ENCODE measurements at regions not wholly inside any gene's neighbourhood (a gene's known extent, or its start where the extent isn't known, plus 50 kb on each side); places are given as distances from the start of the nearest gene placed in this dataset.
"Not testable (repeated sequence)": the region's sequence is repeated elsewhere in the genome, so short reads cannot be mapped to it uniquely, and the experiment has no call there.

DNA sequence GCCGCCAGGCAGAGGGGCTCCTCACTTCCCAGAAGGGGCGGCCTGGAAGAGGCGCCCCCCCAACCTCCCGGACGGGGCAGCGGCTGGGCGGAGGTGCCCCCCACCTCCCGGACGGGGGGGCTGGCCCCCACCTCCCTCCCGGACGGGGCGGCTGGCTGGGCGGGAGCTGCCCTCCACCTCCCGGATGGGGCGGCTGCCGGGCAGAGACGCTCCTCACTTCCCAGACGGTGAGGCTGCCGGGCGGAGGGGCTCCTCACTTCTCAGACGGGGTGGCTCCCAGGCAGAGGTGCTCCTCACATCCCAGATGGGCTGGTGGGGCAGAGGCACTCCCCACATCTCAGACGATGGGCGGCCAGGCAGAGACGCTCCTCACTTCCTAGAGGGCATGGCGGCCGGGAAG is 389.7 kb upstream of the EYS start:
- H3K4me3 ChIP-seq (ENCODE audit: low read depth, low read length), result no peak overlapping the region
- DNase-seq (ENCODE audit: low read depth), result no peak
- TF ChIP-seq, protein P1, sequence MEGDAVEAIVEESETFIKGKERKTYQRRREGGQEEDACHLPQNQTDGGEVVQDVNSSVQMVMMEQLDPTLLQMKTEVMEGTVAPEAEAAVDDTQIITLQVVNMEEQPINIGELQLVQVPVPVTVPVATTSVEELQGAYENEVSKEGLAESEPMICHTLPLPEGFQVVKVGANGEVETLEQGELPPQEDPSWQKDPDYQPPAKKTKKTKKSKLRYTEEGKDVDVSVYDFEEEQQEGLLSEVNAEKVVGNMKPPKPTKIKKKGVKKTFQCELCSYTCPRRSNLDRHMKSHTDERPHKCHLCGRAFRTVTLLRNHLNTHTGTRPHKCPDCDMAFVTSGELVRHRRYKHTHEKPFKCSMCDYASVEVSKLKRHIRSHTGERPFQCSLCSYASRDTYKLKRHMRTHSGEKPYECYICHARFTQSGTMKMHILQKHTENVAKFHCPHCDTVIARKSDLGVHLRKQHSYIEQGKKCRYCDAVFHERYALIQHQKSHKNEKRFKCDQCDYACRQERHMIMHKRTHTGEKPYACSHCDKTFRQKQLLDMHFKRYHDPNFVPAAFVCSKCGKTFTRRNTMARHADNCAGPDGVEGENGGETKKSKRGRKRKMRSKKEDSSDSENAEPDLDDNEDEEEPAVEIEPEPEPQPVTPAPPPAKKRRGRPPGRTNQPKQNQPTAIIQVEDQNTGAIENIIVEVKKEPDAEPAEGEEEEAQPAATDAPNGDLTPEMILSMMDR (IDR thresholded peaks at IDR 0.05; ENCODE audit: control insufficient read depth, extremely low read depth, insufficient read depth), result no peak

DNA sequence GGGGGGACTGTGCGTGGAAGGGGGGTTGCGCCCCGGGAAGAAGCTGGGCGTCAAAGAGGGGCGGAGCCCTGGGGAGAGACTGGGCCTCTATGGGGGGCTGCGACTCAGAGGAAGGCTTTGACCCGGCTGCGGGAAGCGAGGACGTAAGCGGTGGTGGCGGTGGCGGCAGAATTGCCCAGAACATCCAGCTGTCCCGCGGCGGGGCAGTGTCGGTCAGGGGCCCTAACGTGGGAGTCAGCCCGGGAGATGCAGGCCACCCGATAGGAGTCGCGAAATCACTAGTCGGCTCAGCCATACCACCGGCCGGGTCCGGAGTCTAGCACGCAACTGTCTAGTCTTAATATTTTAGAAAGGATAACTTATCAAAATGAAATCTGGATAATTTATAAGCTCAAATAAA is 387.6 kb upstream of the EYS start:
- no peak for DNase-seq (ENCODE audit: low read depth)
- TF ChIP-seq, protein P1 (IDR thresholded peaks at IDR 0.05; ENCODE audit: control insufficient read depth, extremely low read depth, insufficient read depth), result no peak
- no peak overlapping the region for H3K4me3 ChIP-seq (ENCODE audit: low read depth, low read length)

DNA sequence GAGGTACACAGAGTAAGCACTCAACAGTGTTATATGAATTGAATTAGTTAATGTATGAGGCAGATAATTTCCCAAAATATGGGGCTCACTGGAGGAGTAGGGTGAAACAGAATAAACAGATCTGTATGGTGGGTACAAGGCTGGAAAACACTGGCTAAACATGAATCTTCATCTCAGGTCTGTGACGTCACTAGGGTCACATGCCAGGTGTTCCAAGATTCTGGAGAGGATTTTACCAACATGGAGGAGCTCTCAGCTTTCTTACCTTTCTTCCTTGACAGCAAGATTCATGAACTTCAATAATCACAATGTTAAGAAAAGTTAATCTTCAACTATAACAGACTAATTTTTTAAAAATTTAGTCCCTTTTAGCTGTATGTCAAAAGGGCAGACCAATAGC is 385.3 kb upstream of the EYS start:
- not testable (repeated sequence) for H3K4me3 ChIP-seq (ENCODE audit: low read depth, low read length); DNase-seq (ENCODE audit: low read depth)

DNA sequence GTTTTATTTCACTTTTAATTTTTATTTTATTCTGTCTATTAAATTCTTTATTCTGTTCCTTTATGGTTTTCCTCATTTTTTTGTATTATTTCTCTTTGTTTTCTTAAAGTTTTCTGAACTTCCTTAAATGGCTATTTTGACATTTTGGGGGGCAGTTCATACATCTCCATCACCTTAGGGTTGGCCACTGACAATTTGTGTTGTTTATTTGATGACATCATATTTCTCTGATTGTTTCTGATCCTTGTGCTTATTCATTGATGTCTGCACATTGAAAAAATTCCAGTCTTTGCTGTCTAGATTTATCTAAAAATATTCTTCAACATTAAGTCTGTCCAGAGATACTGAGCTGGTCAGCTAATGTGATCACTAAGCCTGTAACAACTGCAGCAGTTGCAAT is 379.5 kb upstream of the EYS start:
- DNase-seq (ENCODE audit: low read depth), result no peak
- no peak overlapping the region for H3K4me3 ChIP-seq (ENCODE audit: low read depth, low read length)
- TF ChIP-seq, protein P1 (IDR thresholded peaks at IDR 0.05; ENCODE audit: control insufficient read depth, extremely low read depth, insufficient read depth), result no peak

DNA sequence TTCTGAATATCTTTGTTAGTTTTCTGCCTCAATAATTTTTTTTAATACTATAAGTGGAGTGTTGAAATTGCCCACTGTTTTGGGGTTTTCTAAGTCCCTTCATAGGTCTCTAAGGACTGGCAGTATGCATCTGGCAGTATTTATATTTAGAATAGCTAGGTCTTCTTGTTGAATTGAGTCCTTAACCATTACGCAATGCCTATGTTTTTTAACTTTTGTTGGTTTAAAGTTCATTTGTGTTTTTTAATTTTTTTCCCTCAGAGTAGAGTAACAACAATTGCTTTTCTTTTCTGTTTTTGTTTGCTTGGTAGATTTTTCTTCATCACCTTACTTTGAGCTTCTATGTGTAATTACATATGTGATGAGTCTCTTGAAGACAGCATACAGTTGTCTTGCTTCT is 375.9 kb upstream of the EYS start:
- no peak for DNase-seq (ENCODE audit: low read depth)
- H3K4me3 ChIP-seq (ENCODE audit: low read depth, low read length), result no peak overlapping the region
- TF ChIP-seq, protein P1 (IDR thresholded peaks at IDR 0.05; ENCODE audit: control insufficient read depth, extremely low read depth, insufficient read depth), result no peak

DNA sequence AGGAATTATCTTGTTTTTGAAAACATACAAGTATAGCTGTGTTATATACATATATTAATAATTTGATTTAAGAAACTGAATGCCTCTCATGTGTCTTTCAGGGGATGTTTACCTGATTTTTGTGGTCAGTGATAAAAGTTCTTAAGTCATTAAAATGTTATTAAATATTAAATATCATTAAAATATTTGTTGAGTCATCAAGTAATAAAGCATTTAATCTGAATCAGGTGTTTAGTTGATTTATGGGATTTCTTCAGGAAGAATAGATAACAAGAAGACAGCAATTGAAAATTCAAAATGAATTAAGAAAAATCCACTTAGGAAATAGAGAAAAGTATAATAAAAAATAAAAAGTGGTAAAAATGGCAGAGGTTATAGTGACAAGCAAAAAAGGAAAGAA is 361.9 kb upstream of the EYS start:
- no peak overlapping the region for H3K4me3 ChIP-seq (ENCODE audit: low read depth, low read length)
- DNase-seq (ENCODE audit: low read depth), result no peak
- TF ChIP-seq, protein P1 (IDR thresholded peaks at IDR 0.05; ENCODE audit: control insufficient read depth, extremely low read depth, insufficient read depth), result no peak

DNA sequence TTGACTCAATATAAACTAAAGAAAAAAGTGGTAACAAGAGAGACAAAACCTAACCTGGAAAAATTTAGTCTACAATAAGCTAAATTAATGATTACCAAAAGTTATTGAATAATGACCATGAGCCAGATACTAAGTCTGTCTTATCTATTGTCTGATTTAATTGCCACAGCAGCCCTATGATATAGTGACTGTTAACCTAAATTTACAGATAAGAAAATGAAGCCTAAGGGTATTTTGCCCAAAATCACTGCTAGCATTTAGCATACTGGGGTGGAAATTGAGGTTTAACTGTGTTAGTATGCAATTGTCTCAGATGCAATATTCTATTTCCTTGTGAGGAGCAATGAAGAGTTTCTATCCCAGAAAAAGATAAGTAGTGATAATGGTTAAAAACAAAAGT is 361.0 kb upstream of the EYS start:
- no peak for DNase-seq (ENCODE audit: low read depth)
- TF ChIP-seq, protein P1 (IDR thresholded peaks at IDR 0.05; ENCODE audit: control insufficient read depth, extremely low read depth, insufficient read depth), result no peak
- no peak overlapping the region for H3K4me3 ChIP-seq (ENCODE audit: low read depth, low read length)

DNA sequence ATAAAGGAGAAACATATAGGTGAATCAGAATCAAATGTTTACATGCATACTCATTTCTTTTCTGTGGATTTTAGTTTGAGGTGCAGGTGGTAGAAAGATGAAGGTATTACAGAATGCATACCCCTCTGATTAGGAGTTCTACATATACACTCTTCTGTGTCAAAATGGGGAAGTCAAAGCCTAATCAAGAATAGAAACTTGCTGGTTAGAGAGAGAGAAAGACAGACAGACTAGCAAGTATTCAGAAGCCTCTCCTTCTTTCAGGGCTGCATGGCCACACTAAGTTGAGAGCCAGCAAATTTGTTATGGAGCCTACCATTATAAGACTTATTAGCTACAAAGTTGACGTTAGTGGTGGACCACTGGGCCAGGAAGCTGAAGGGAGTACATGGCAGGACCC is 358.3 kb upstream of the EYS start:
- TF ChIP-seq, protein P1 (IDR thresholded peaks at IDR 0.05; ENCODE audit: control insufficient read depth, extremely low read depth, insufficient read depth), result no peak
- H3K4me3 ChIP-seq (ENCODE audit: low read depth, low read length), result no peak overlapping the region
- DNase-seq (ENCODE audit: low read depth), result no peak

Measured in LNCaP clone FGC (cell line).